ENCODE measurements at regions not wholly inside any gene's neighbourhood (a gene's known extent, or its start where the extent isn't known, plus 50 kb on each side); places are given as distances from the start of the nearest gene placed in this dataset.

GRCh38 chr2:43155851-43156411 is 70.5 kb downstream of the ZFP36L2 start:
- TF ChIP-seq, protein P1, sequence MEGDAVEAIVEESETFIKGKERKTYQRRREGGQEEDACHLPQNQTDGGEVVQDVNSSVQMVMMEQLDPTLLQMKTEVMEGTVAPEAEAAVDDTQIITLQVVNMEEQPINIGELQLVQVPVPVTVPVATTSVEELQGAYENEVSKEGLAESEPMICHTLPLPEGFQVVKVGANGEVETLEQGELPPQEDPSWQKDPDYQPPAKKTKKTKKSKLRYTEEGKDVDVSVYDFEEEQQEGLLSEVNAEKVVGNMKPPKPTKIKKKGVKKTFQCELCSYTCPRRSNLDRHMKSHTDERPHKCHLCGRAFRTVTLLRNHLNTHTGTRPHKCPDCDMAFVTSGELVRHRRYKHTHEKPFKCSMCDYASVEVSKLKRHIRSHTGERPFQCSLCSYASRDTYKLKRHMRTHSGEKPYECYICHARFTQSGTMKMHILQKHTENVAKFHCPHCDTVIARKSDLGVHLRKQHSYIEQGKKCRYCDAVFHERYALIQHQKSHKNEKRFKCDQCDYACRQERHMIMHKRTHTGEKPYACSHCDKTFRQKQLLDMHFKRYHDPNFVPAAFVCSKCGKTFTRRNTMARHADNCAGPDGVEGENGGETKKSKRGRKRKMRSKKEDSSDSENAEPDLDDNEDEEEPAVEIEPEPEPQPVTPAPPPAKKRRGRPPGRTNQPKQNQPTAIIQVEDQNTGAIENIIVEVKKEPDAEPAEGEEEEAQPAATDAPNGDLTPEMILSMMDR (conservative IDR thresholded peaks at IDR 0.05), result no peak
- H3K27ac ChIP-seq, result no peak overlapping the region

GRCh38 chr2:43154685-43155084 is 71.7 kb downstream of the ZFP36L2 start:
- TF ChIP-seq, protein P1 (conservative IDR thresholded peaks at IDR 0.05), result no peak

GRCh38 chr2:43152741-43153647 is 73.4 kb downstream of the ZFP36L2 start:
- TF ChIP-seq, protein P1 (conservative IDR thresholded peaks at IDR 0.05), result no peak
- peak overlapping the region; percentile 70 for H3K27ac ChIP-seq

More at GRCh38 chr2:43154685-43155084, 71.7 kb downstream of the ZFP36L2 start:
- no peak overlapping the region for H3K27ac ChIP-seq

DNA sequence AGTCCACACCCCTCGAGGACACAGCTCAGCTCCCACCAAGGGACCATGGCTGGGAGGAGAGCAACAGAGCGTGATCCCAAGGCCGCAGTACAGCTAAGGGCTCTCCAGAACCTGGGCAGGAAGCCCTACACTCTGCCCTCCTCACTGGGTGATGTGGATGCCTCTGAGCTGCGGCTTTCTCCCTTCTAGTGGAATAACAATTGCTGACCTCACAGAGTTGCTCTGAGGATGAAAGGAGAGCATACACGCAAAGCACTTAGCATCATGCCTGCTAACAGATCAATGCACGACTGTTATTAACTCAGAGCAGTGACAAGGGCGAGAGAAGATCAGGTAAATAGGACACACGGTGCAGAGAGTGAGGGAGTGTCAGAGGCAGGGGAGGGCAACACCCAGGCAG is 74.2 kb downstream of the ZFP36L2 start:
- H3K27ac ChIP-seq, result peak overlapping the region; percentile 70
- TF ChIP-seq, protein P1 (conservative IDR thresholded peaks at IDR 0.05), result no peak

DNA sequence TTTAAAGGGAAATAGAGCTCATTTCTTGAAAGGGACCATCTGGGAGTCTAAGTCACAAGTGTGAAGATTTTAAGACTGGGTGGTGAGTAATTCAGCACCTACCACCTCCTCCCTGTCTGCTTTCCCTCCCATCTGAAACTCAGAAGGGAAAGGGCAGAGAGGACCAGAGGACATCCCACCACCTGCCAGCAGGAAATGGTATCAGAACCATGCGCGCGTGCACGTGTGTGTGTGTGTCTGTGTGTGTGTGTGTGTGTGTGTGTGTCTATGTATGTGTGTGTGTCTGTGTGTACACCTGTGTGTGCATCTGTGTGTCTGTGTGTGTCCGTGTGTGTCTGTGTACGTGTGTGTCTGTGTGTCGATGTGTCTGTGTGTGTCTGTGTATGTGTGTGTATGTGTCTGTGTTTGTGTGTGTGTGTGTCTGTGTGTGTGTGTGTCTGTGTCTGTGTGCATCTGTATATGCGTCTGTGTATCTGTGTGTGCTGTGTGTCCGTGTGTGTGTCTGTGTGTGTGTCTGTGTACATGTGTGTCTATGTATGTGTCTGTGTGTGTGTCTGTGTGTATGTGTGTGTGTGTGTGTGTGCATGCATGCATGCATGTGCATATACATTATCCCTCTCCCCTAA is 76.8 kb downstream of the ZFP36L2 start:
- no peak overlapping the region for H3K27ac ChIP-seq

DNA sequence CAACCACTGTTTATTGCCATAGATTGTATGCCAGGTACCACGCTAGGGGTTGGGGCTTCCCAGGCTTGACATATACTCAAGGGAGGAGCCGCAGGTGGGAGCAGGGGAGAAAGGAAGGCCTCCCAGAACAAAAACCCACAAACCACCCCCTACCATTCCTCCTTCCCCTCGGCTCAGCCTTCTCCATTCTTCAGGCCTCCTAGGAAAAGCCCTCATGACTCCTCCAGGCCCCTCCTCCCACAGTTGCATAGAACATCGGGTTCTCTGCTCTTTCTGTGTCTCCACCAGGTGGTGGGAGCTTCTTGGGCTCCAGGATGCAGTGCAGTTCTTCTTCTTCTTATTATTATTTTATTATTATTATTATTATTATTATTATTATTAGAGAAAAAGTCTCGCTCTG is 80.3 kb downstream of the ZFP36L2 start:
- TF ChIP-seq, protein P1 (conservative IDR thresholded peaks at IDR 0.05), result no peak
- H3K27ac ChIP-seq, result no peak overlapping the region

More for the DNA sequence above, 76.8 kb downstream of the ZFP36L2 start:
- TF ChIP-seq, protein P1 (conservative IDR thresholded peaks at IDR 0.05), result no peak

DNA sequence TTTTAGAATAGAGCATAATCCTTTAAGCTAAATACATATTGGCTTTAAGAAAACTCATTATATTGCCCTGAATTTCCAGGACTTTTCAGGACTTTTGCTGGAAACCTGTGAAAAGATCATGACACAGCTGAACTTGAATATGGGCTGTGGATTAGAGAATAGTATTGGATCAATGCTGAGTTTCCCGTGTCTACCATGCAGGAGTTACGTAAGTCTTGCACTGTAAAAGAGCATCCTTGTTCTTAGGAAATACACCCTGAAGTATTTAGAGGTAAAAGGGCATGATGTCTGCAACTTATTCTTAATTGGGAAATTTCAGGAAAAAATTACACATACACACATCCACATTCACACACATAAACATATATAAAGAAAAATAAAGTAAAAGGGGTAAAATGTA is 82.1 kb downstream of the ZFP36L2 start:
- TF ChIP-seq, protein P1 (conservative IDR thresholded peaks at IDR 0.05), result no peak
- no peak overlapping the region for H3K27ac ChIP-seq

Measured in VCaP (cell line).